HG03045 (cell line): ENCODE measurements at regions not wholly inside any gene's neighbourhood (a gene's known extent, or its start where the extent isn't known, plus 50 kb on each side); places are given as distances from the start of the nearest gene placed in this dataset.

ENCODE experiments used
- ATAC-seq: cut with Tn5 transposase; IDR thresholded peaks from one replicate; pipeline ENCODE4 v1.9.1; 2021; ENCODE audit warnings: mild to moderate bottlenecking, moderate library complexity; ENCODE audit not compliant: unreplicated experiment

- ATAC-seq = no peak
Observed at GRCh38 chr22:46064966-46065666, 85.2 kb upstream of the PPARA start.

- ATAC-seq = no peak
Observed at GRCh38 chr22:46065691-46066454, 84.5 kb upstream of the PPARA start.

GRCh38 chr22:46066691-46067090 is 83.6 kb upstream of the PPARA start:
- ATAC-seq = no peak

- ATAC-seq = no peak
Observed at GRCh38 chr22:46067159-46068111, 82.9 kb upstream of the PPARA start.

GRCh38 chr22:46068181-46068592 is 82.1 kb upstream of the PPARA start:
- ATAC-seq = no peak

GRCh38 chr22:46068593-46069491 is 81.5 kb upstream of the PPARA start:
- ATAC-seq = no peak

GRCh38 chr22:46069521-46070214 is 80.7 kb upstream of the PPARA start:
- no peak for ATAC-seq

- no peak for ATAC-seq
Observed at GRCh38 chr22:46070215-46070802, 80.0 kb upstream of the PPARA start.

GRCh38 chr22:46070803-46071450 is 79.4 kb upstream of the PPARA start:
- ATAC-seq = no peak

- ATAC-seq = no peak
Observed at GRCh38 chr22:46071451-46072109, 78.7 kb upstream of the PPARA start.

GRCh38 chr22:46072110-46072881 is 78.0 kb upstream of the PPARA start:
- no peak for ATAC-seq

GRCh38 chr22:46072981-46073682 is 77.2 kb upstream of the PPARA start:
- no peak for ATAC-seq

- no peak for ATAC-seq
Observed at GRCh38 chr22:46073683-46074504, 76.4 kb upstream of the PPARA start.

- no peak for ATAC-seq
Observed at GRCh38 chr22:46074771-46075551, 75.4 kb upstream of the PPARA start.
